GM12873 (cell line): ENCODE measurements at regions not wholly inside any gene's neighbourhood (a gene's known extent, or its start where the extent isn't known, plus 50 kb on each side); places are given as distances from the start of the nearest gene placed in this dataset.

Experiments
- CTCF ChIP-seq: IDR thresholded peaks from 2 replicates; pipeline ENCODE4 v1.5.1; 2012; ENCODE audit warnings: low read depth, mild to moderate bottlenecking, moderate library complexity, low read length, control low read depth; ENCODE audit not compliant: insufficient read depth; ENCODE audit errors: missing control alignments

DNA sequence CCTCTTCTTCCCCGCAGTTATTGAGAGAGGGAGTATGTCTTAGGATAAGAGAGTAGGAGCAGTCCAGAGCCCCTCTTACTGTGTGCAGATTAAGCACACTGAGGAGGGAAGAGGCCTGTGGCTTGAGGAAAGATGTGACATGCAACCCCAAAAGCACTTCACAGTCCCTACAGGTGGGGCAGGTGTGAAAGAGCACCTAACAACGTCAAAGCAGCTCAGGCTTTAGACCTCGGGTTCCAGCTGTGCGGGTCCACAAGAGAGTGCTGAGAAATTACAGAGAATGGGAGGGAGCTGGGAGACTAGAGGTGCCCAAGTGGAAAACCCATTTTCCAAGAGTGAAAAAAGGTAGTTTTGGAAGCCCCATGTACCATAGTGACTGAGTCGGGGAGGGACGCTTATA is 127.6 kb downstream of the SLC25A47 start:
- TF ChIP-seq CTCF, result no peak

GRCh38 chr14:100451264-100451663 is 128.1 kb downstream of the SLC25A47 start:
- no peak for TF ChIP-seq CTCF

DNA sequence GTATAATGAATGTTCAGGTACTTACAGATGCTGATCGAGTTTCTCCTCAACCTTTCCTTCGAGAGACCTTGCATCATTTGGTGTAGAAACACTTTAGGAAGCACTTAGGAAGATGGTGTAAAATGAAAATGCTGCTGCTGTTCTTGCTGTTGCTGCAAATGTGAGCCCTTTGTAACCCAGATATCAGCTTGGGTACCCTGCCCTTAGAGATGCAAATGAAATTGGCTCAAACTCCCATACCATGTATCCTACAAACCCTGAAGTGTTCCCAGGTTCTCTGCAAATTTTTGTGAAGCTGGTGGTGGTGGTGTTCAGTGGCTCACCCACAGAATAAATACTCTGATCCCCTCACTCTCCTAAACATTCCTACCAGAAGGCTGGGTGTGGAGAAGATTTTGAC is 130.8 kb downstream of the SLC25A47 start:
- no peak for TF ChIP-seq CTCF

DNA sequence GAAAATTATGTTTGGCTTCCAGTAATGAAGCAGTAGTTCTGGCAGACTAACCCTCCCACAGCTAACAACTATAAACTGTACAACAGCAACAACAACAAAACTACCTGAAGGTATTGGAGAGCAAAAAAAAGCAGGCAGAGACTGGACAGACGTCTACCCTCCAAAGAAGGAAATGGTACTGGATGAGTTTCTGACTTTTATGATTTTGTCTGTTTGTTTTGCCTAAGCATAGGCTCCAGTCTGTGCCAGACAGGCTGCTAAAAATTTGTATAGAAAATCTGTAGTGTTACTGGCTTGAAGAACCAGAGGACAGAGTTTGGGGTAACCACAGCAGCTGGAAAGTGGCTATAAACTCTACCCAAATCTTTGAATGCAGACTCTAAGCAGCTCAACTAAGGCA is 131.3 kb downstream of the SLC25A47 start:
- no peak for TF ChIP-seq CTCF

DNA sequence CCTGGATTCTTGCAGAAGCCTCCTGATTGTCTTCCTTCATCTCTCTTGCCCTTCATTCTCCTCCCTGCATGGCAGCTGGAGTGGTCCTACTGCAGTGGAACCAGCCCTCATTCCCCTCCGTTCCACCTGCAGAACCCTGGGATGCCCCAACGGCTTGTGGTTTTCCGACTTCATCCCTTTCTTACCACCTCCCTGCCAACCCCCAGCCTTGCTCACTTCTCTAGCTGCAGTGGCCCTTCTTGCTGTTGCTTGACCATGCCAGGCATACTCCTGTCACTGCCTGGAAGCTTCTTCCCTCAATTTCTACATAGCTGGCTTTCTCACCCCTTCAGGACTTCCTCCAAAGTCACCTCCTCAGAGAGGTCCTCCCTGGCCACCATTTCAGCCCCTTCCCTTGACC is 123.3 kb downstream of the BEGAIN start:
- TF ChIP-seq CTCF, result no peak

GRCh38 chr14:100466111-100466856 is 120.9 kb downstream of the BEGAIN start:
- TF ChIP-seq CTCF, result no peak

DNA sequence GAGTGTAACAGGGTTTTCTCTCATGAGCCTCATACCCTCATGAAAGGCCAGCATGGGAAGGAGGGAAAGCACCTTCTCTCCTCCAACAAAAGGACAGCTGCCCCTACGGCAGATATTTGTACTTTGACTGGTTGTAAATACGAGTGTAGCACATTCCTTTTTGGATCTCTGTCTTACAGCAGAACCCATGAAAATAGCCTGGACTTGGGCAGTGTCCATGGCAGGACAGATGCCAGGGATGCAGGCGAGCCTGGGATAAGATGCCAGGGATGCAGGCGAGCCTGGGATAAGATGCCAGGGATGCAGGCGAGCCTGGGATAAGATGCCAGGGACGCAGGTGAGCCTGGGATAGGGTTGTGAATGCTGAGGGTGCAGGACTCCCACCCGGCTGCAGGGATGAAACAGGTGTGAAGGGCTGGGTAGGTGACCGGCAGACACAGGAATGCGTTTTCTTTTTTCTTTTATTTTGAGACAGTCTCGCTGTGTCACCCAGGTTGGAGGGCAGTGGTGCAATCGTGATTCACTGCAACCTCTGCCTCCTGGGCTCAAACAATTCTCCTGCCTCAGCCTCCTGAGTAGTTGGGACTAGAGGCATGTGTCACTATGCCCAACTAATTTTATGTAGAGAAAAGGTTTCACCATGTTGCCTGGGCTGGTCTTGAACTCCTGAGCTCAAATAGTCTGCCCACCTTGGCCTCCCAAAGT is 120.0 kb downstream of the BEGAIN start:
- TF ChIP-seq CTCF, result no peak
